Prostate gland (tissue), 2 donors: ENCODE measurements at regions not wholly inside any gene's neighbourhood (a gene's known extent, or its start where the extent isn't known, plus 50 kb on each side); places are given as distances from the start of the nearest gene placed in this dataset.

Source experiments
- CTCF ChIP-seq, 4 experiments: fragments of 200-600 bp in 2 of 4; fragments of 450-650 bp in 2 of 4; sonication (generic) in 2 of 4; IDR thresholded peaks; 1 replicate in 3 of 4; 2 replicates in 1 of 4; pipeline ENCODE4 v1.5.1; 2016 to 2019; ENCODE audit warnings: antibody characterized with exemption in 4 of 4, mild to moderate bottlenecking in 2 of 4, moderate library complexity in 2 of 4
- POLR2A ChIP-seq: fragments of 450-650 bp; IDR thresholded peaks from one replicate; pipeline ENCODE4 v1.6.1; 2016; ENCODE audit warnings: antibody characterized with exemption, mild to moderate bottlenecking
- POLR2AphosphoS5 ChIP-seq: sonication (generic); formaldehyde crosslinking; IDR thresholded peaks from one replicate; pipeline ENCODE4 v1.6.1; 2017; ENCODE audit warnings: antibody characterized with exemption

- TF ChIP-seq CTCF (IDR thresholded peaks at IDR 0.05) (no peak), POLR2A (no peak), POLR2AphosphoS5 (no peak)
These were observed 211.7 kb upstream of the LRATD1 start for GRCh38 chr2:14420851-14421250.
